ENCODE measurements at regions not wholly inside any gene's neighbourhood (a gene's known extent, or its start where the extent isn't known, plus 50 kb on each side); places are given as distances from the start of the nearest gene placed in this dataset.
"Not testable (repeated sequence)": the region's sequence is repeated elsewhere in the genome, so short reads cannot be mapped to it uniquely, and the experiment has no call there.

DNA sequence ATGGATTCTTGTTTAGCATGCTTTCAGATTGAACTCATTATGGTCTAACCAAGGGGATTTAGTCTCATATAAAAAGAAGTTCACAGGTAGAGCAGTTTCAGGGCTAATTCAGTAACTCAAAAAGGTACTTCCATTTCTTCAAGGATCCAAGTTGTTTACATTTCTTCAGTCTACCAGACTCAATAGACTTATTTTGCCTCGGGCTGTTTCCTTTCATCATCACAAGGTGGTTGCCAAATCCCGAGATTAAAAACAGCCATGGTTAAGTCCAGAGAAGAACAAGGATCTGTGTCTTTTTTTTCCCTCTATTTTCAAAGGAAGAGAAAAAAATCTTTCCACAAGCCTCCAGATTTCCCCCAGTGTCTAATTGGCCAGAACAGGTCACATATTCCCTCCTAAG lies 69.8 kb upstream of the SNX9 start:
- DNase-seq (ENCODE audit: low spot score), result no peak
- TF ChIP-seq, protein P1, sequence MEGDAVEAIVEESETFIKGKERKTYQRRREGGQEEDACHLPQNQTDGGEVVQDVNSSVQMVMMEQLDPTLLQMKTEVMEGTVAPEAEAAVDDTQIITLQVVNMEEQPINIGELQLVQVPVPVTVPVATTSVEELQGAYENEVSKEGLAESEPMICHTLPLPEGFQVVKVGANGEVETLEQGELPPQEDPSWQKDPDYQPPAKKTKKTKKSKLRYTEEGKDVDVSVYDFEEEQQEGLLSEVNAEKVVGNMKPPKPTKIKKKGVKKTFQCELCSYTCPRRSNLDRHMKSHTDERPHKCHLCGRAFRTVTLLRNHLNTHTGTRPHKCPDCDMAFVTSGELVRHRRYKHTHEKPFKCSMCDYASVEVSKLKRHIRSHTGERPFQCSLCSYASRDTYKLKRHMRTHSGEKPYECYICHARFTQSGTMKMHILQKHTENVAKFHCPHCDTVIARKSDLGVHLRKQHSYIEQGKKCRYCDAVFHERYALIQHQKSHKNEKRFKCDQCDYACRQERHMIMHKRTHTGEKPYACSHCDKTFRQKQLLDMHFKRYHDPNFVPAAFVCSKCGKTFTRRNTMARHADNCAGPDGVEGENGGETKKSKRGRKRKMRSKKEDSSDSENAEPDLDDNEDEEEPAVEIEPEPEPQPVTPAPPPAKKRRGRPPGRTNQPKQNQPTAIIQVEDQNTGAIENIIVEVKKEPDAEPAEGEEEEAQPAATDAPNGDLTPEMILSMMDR (IDR thresholded peaks at IDR 0.05; ENCODE audit: extremely low read depth, missing control alignments), result no peak

DNA sequence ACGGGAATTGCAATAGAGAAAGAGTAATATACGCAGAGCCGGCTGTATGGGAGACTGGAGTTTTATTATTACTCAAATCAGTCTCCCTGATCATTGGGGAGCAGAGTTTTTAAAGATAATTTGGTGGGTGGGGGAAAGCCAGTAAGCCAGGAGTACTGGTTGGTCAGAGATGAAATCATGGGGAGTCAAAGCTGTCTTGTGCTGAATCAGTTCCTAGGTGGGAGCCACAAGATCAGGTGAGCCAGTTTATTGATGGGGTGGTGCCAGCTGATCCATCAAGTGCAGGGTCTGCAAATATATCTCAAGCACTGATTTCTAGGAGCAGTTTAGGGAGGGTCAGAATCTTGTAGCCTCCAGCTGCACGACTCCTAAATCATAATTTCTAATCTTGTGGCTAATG lies 69.2 kb upstream of the SNX9 start:
- not testable (repeated sequence) for DNase-seq (ENCODE audit: low spot score)

DNA sequence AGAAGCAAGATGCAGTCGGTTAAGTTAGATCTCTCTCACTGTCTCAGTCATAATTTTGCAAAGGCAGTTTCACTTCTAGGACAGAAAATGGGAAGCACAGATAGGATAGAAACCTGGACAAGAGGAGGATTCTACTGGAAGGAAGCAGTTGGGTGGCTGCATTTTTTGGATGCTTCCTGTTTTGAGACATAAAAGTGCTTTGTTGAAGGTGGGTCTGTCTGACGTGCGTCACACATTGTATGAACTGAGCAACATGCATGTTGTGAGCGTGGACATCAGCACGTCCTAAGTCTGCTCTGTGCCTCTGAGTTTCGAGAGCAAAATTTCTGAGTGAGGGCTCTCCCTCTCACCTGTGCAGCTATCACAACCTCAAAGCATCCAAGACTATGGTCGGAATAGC lies 68.7 kb upstream of the SNX9 start:
- DNase-seq (ENCODE audit: low spot score), result no peak
- TF ChIP-seq, protein P1 (IDR thresholded peaks at IDR 0.05; ENCODE audit: extremely low read depth, missing control alignments), result no peak

DNA sequence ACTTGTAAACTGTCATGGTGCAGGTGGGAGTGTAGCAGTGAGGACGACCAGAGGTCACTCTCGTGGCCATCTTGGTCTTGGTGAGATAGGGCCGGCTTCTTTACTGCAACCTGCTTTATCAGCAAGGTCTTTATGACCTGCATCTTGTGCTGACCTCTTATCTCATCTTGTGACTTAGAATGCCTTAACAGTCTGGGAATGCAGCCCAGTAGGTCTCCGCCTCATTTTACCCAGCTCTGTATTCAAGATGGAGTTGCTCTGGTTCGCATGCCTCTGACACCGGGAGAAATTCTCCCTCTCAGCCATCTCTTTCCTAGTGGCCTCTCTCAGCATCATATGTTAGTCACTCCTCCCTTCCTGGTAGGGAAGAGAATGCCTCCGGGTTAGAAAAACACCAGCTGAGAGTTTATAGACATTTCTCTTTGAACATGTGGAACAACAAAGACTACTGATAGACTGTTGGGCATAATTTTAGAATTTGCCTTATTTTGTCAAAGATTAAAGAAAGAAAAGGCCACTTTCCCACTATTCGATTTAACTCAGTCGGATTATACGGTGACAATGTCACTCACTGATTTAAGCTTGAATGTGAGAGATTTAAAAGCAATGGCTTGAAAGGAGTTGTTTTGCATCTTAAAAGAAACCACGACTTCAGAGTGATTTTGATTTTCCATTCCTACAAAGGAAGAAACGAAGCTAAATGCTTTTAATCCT lies 67.9 kb upstream of the SNX9 start:
- TF ChIP-seq, protein P1 (IDR thresholded peaks at IDR 0.05; ENCODE audit: extremely low read depth, missing control alignments), result no peak
- DNase-seq (ENCODE audit: low spot score), result no peak

DNA sequence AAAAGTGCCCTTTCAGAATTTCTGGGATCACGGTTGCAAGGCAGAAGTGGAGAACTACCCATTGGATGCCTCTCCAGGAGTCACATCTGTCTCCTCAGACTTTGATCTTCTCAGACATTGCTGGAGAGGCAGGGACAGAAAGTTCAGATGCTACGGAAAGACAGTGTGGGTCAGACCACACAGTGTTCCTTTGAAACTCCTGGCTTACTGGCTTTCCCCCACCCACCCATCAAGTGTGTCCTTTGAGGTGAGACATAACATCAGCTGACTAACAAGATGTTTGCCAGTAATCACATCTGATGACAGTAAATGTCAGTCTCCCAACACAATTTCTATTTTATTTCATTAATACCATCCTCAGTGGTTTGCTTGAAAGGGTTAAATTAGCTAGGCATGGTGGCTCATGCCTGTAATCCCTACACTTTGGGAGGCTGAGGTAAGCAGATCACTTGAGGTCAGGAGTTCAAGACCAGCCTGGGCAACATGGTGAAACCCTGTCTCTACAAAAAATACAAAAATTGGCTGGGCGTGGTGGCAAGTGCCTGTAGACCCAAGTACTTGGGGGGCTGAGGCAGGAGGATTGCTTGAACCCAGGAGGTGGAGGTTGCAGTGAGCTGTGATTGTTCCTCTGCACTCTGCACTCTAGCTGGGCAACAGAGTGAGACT lies 67.2 kb upstream of the SNX9 start:
- TF ChIP-seq, protein P1 (IDR thresholded peaks at IDR 0.05; ENCODE audit: extremely low read depth, missing control alignments), result no peak
- no peak for DNase-seq (ENCODE audit: low spot score)

DNA sequence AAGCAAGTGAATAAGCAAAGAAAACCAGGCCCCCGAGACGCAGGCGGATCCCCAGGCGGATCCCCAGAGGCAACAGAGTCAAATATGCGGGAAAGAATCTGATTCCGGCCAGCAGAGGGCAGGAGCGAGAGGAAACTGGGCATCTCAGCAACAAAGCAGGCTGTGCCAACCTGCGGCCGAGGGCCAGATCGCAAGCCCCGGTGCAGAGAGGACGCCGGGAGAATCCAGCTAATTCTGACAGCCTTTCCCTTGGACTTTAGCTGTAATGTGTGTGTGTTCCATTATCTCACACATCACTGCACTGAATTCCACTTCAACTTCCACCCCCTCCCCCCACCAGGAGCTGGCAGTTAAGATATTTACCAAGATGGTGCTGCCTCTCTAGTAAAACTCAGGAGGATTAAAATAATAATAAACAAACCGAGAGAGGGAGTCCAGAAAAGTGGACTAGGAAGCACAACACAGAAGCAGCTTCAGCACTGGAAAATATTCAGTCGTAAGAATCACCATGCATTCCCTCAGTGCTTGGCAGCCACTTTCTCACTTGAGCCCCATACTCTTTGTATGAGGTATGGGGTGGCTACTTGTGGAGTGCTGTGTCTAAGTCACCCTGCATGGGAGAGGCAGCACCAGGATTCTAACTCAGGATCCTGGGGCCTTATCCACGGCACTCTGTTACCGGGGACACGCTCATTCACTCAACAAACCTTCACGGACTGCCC lies 66.2 kb upstream of the SNX9 start:
- peak; percentile 64 for DNase-seq (ENCODE audit: low spot score)
- TF ChIP-seq, protein P1 (IDR thresholded peaks at IDR 0.05; ENCODE audit: extremely low read depth, missing control alignments), result peak; percentile 67

DNA sequence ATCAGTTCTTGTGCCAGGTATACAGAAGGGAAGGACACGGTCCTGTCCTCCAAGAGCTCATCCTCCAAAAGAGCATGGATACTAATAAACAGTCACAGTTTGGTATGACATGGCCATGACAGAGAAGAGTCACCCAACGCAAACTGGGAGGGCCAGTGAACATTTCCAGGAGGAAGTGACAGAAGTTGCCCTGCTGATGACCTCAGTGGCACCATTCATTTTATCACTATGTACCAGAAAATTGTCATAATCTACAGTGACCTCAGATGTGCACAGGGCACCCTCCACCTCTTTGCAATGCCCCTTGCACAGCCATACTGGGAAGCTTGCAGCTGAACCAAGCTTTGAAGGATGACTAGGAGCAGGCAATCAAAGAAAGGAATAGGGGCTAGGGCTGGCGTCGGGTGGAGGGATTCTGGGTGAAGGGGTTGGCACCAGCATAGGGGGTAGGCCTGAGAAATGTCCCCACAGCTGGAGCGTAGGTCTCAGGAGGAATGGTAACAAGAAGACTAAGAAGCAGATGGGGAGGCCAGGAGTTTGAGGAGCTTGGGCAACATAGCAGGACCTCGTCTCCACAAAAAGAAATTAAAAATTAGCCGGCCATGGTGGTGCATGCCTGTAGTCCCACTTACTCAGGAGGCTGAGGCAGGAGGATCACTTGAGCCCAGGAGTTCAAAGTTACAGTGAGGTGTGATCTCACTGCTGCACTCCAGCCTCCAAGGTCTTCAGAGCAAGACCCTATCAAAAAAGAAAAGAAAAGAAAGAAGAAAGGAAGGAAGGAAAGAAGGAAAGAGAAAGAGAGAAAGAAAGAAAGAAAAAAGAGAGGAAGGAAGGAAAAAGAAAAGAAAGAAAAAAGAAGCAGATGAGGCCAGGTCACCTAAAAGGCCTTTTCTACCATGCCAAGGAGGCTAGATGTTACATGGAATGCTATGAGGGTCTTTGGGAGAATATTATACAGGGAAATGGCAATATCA lies 65.3 kb upstream of the SNX9 start:
- no peak for DNase-seq (ENCODE audit: low spot score)
- TF ChIP-seq, protein P1 (IDR thresholded peaks at IDR 0.05; ENCODE audit: extremely low read depth, missing control alignments), result no peak

Measured in GM20000 (cell line).